NCI-H1092 treated with DMSO at 0.1 percent for 48 hours (cell line): ENCODE measurements at regions not wholly inside any gene's neighbourhood (a gene's known extent, or its start where the extent isn't known, plus 50 kb on each side); places are given as distances from the start of the nearest gene placed in this dataset.
A peak's percentile ranks its signal among the peaks of the same experiment; 100 is the strongest.

Source experiments
- DNase-seq: peaks from one replicate; lab custom pipeline; 2025; lab: John Stamatoyannopoulos, UW

DNA sequence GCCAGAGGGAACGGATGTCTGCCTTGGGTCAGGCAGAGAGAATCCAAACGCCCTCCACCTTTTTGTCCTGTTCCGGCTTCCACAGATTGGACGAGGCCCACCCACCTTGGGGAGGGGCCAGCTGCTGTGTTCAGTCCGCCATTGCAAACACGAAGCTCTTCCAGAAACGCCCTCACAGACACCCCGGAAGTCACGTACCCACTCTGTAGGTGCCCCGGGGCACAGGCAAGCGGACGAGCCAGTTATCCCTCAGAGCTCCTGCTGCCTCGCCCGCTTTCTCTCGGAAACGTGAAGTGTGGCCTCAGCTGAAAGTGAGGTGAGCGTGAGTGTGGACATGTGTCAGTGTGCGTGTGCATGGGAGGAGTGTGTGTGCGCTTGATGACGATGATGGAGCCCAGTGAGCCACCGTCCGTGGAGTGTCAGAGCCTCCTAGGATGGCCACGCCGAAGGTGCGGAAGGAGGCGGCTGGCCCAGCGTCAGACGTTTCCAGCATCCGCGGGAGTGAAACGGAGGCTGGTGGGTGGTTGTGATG is 869.2 kb downstream of the TBC1D22A start:
- DNase-seq: peak; percentile 51

DNA sequence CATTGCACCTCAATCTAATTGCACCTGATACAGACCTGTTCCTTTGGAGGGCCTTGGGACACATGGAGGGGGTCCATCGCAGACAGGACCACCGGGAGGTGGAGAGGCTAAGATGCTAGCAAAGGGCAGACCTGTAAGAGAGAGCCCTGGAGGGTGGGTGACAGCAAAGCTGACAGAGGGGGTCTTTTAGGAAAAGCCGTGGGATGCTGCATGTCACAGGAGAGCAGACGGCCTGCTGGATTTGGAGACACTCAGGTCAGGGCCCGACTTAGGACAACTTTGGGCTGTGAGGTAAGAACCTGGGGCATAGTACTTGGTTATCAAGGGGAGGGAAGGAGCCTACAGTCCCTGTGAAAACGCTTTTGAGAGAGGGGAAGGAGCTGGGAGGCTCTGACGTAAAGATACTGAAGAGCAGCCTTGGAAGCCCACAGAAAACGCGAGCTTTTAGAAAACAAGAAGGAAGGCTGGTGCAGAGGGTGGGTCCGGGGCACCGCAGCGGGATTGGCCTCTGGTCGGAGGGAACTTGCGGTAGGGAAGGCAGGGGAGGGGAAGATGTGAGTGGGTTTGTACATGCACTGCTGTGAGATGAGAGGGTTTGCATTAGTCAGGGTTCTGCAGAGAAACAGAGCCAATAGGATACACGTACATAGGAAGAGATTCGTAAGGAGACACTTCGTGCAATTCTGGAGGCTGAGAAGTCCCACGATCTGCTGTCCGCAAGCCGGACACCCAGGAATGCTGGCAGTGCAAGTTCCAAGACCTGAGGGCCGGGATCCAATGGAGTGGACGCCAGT is 868.5 kb downstream of the TBC1D22A start:
- no peak for DNase-seq

DNA sequence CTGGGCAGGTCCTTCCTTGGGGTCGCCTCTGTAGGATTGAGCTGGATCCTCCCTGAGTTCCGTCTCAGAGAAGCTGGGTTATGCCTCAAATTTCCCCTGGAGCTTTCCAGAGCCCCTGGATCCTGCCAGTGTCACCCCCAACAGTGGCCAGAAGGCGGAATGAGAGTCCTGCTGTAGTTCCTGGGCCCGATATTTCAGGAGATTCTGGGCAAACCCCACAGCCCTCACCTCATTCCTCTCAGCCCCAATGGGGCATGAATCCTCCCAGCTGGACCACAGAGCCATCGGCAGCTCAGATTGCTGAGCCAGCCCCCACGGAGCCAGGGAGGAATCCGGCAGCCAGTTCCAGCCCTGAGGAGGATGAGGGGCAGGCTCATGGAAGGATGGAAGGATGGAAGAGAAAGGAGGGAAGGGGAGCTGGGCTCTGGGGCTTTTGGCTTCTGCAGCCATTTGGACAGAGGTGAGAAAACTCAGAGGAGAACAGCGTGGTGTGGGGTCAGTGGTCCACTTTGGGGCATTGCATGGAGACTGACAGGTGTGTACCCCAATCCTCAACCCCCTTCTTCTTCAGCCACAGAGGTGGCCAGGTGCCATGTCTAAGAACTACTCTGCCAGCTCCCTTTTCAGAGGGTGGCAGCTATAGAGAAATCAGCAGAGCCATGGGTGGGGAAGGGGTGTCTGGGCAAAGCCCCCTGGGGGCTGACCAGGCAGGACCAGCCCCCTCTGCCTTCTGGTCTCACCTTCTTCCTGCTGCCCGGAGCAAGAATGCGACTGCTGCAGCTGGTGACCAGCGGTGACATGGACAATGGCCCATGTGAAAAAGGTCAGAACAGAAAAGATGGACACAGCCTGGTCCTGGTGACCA is 867.6 kb downstream of the TBC1D22A start:
- DNase-seq: no peak

DNA sequence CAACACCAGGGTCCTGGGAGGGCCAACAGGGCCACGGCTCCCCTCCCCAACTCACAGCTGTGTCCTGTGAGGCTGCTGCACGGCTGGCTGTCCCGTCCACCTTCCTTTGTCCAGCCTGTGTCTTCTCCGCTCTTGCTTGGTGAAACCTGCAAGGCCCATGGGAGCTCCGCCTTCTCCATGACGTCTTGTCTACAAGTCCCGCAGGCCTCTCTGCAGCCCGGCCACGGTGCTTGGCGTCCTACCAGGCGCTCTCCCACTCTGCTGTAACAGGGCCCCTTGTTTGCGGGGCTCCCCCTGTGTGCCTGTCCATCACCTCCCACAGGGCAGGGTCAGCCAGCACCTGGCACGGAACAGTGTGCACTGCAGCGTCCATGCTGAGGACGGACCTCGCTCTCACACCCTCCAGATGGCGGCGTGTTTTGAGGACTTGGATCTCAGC is 866.8 kb downstream of the TBC1D22A start:
- no peak for DNase-seq

DNA sequence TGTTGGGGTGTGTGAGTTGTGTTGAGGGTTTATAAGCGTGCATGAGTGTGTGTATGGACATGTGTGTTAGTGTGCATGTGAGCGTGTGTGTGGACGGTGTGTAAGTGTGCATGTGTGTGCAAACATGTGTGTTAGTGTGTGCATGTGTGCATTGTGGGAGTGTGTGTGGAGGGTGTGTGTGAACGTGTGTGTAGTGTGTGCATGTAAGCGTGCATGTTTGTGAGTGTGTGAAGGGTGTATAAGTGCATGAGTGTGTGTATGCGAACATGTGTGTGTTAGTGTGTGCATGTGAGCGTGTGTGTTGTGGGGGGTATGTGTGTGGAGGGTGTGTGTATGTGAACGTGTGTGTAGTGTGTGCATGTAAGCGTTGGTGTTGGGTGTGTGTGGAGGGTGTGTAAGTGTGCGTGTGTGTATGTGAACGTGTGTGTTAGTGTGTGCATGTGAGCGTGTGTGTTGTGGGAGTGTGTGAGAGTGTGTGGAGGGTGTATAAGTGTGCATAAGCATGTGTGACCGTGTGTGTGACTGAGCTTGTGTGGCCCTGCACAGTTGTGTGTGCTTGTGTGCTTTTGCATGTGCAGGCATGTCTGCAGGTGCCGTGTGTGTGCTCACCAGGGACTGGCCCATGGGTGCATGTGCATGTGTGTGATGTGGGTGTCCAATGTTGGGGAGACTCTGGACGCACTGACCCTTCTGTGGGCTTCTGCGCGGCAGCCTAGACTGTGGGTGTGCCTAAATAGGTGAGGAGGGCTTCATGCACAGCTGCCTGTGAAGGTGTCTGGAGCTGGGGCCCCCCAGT is 866.2 kb downstream of the TBC1D22A start:
- DNase-seq: no peak

DNA sequence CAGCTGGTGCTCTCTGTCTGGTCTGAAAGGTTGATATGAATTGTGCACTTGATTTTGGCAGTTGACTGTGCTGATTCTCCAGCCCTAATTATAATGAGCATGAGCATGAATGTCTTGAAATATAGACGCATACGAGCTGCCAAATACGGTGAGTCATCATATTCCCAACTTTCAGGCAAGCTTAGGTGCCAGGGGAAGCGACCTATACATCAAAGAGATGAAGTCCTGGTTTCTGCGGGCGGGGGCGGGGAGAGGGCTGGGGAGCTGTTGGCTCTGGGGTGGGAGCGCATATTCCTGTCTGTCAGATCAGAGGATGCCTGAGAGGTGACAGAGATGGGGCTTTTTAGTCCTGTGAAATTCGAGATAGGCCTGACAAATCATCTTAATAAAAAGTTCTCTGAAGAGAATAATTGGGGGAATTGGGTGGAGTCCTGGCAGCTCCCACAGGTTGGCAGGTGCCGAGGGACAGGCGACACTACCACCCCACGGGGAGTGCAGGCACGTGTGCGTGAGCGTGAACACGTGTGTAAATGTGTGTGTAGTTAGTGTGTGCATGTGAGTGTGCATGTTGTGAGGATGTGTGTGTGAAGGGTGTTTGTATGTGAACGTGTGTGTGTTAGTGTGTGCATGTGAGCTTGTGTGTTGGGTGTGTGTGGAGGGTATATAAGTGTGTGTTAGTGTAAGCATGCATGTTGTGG is 865.3 kb downstream of the TBC1D22A start:
- DNase-seq: no peak

DNA sequence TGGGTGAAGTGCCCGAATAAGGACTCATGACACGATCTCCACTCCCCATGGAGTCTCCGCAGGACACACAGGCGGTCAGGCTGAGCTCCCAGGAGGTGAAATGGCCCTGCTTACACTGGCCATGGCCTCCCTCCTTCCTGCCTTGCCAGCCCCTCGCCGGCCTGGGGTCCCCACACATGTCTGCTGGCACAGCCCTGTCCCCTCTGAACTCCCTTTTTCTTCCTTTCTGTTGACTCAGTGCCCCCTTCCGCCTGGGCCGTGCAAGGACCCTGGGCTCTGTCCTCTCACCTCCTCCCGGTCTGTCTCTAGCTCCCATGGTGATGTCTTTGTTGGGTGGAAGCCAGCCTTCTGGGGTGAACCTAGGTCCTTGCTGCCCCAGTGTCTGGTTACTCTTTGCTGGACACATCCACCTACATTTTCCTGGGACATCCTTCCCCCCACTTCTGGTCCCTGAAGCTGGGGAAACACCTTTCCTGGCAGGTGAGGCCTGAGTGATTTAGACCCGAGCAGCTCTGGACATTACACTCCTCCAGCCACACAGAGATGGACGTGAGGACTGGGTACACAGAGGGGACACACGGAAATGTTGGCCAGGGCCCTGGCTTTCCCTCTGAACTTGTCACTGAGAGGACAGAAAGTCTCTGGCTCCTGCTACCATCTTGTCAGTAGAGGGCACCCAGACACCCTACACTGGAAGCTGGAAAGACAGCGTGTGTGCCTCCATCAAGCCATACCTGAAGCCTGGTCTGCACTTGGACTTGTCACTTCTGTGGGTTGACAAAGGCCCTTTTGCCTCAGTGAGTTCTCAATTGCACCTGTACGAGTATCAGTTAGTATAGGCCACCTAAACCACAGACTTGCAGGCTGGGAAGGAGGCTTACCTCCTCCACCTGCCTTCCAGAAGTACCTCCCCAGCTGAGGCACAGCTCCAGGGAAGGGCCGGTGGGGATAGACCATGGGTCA is 864.3 kb downstream of the TBC1D22A start:
- DNase-seq: no peak

DNA sequence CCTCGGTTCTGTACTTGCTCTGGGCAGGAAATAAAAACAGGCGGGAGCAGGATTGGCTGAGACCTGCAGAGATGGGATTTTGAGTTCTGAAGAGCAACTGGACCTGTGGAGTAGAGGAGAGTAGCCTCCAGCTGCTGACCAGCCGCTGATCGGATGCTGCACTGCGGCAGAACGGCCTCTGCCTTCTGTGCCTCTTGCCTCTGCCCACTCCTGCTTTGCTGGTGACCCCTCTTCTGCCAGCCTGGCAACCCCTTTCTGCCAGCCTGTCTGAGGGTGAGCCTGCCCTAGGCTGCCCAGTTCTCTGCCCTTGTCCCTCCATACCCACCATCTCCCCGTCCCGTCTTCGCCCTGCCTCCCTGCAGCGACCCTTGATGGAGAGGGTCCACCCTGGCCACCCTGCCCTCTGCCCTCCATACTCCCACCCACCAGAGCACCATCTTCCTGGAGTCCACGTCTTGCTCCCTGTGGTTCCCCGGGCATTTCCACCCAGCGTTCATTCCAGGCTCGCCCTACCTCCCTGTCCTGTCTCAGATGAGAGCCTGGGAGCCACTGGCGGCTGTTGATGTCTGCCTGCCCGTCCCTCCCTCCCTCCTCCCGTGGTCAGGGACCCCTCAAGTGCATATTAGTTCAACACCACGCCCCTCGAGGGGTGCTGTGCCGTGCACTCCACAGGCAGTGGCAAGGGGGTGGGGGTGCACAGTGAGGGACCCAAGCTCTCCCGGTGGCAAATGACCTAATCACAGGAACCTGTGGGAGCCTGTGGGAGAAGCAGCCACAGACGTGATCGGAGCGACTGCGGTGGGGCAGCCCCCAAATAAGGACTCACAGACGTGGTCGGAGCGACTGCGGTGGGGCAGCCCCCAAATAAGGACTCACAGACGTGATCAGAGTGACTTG is 863.3 kb downstream of the TBC1D22A start:
- no peak for DNase-seq

DNA sequence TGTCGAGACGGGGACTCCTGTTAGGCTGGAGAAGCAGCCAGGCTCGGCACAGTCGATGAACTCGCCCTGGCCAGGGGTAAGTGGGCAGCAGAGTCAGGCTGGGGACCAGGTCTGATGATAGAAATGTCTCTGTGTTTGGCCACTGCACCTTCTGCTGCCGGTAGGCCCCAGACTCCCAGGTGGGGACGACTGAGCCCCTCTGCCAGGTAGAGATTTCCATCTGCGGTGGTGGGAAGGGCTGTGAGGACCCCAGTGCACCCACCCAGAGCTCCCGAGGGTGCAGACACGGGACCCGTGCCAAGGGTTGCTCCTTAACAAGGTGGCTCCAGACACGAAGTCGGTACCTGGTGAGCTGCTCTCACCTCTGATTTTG is 862.5 kb downstream of the TBC1D22A start:
- DNase-seq: no peak

DNA sequence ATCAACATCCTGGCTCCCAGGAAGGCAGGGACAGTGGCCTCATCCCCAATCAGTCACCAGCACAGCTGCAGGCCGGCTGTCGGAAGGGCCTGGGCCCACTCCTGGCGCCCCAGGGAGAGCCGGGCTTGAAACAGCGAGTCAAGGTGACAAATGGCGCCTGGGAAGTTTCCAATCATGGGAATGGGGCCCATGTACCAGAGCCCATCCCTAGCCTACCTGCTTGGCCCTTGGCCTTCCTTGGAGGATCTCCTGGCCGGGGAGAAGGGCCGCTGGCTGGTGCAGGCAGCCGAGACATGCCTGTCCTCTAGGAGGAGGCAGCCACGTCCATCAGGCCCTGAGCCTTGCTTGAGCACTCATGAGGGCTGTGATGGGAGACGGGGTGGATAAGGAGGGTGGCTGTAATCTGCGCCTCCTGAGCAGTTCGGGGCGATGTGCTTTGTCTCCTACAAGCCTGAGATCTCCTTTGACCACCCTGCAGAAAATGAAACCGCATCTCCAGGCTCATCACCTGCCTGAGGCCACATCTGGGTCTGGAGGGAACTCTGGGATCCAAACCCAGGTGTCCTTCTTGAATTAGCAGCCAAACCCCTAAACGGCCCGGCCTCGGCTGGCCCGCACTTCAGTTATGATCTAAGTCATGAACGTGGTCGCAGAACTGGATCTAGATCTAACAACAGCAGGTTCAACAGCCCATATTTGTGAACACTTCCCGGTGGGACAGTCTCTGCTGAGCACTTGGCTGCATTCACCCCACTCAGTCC is 862.0 kb downstream of the TBC1D22A start:
- no peak for DNase-seq

DNA sequence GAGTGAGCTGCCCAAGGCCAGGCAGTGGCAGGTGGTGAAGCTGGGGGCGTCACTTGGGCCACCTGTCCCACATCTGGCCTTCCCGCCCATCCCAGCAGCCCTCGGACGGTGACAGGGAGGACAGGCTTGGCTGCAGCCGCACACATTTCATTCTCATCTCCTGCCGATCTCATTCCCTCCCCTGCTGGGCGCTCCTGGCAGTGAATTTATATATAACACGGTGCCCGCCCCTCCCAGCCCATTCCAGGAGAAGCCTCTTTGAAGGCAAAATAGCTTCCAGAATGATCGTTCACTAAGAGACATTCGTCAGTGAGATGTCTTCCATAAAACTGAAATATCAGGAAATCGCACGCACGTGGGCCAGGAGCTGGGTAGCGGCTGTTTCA is 861.3 kb downstream of the TBC1D22A start:
- DNase-seq: no peak

DNA sequence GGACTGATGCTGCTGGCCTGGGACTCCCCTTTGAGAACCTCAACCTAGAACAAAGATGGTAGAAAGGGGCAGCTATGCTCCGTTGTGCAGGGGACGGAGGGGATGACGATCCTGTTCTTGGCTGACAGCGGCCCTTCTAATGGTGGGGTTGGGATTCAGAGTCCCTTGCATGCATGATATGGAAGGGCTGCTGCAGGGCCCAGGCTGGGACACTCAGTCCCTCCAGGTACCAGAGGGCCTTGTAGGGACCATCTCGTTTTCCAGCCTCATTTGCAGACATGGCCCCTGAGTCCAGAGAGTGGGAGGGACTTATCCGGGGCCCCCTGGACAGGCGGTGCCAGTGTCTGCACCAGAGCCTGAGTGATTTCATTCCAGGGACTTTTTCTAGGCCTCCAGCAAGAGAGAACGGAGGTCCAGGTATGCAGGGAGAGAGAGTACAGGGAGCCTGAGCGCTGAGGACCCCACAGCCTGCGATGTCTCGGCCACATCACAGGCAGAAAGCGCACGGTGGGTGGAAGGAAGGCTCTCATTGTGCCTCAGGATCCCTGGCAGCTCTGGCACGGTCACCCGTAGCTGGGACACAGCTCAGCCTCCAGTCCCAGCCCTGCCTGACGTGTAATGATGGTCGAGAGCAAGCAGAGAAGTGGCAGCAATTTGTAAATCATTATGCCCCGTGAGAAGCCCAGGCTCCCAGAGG is 860.8 kb downstream of the TBC1D22A start:
- DNase-seq: no peak

DNA sequence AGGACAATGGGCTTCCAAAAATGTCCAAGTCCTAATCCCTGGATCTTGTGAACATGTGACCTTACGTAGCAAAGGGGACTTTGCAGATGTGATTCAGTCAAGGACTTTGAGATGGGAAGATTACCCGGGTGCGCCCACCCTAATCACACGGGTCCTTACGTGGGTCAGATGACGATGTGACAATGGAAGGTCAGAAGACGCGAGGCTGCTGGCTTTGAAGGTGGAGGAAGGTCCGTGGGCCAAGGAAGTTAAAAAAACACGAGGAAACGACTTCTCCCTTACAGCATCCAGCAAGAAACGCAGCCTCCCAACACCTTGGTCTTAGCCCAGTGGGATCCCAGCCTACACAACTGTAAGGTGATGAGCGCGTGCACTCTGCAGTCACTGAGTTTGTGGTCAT is 860.1 kb downstream of the TBC1D22A start:
- no peak for DNase-seq

DNA sequence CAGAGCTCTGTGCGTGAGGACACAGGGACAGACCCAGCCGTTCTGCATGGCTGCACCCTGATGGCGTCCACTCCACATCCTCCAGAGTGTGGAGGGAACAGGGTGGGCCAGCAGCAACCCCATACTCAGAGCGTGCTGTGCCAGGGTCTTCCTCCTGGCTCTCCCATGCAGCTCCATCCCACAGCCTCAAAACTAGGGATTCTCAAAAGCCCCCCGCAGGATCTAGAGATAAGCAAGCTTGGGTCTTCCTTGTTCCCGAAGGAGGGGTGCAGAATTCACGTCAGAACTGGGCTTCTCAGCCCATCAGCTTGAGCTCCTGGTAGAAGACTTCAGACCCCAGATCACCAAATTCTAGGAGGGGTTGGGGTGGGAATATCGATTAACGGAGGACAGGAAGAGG is 858.8 kb downstream of the TBC1D22A start:
- DNase-seq: no peak

DNA sequence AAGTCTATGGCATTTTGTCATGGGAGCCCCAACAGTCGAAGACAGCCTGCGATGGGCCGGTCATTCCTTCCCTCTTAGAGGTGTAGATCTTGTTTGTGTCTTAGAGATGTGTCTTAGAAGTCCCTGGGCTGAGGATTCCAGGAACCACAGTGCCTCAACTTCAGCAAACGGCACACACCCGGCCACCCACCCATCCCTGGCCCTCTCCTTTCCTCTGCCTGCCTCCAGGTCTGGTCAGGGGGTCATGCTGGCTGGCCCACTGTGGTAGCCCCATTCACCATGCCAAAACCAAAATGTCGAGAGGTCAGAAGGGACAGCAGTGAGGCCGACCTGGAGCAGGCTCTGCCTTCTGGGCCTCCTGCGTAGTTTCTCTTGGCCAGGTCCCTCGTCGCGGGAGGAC is 857.9 kb downstream of the TBC1D22A start:
- no peak for DNase-seq

DNA sequence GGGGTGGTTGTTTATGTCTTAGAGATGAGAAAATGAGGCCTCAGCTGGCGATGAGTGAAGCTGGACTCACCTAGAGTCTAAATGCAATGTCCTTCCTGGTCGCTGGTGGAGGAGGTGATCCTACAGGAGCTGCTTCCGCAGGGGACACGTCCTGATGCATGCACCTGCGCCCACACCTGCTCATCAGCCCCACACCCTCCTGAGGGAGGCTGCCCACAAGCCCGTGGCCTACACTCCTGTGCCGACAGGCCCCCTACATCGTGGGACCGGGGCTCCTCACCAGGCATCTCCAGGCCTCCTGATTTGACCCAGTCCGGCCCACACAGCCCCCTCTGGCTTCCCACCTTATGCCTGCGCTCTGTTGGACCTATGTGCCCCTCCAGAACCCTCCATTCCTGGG is 857.2 kb downstream of the TBC1D22A start:
- DNase-seq: no peak

DNA sequence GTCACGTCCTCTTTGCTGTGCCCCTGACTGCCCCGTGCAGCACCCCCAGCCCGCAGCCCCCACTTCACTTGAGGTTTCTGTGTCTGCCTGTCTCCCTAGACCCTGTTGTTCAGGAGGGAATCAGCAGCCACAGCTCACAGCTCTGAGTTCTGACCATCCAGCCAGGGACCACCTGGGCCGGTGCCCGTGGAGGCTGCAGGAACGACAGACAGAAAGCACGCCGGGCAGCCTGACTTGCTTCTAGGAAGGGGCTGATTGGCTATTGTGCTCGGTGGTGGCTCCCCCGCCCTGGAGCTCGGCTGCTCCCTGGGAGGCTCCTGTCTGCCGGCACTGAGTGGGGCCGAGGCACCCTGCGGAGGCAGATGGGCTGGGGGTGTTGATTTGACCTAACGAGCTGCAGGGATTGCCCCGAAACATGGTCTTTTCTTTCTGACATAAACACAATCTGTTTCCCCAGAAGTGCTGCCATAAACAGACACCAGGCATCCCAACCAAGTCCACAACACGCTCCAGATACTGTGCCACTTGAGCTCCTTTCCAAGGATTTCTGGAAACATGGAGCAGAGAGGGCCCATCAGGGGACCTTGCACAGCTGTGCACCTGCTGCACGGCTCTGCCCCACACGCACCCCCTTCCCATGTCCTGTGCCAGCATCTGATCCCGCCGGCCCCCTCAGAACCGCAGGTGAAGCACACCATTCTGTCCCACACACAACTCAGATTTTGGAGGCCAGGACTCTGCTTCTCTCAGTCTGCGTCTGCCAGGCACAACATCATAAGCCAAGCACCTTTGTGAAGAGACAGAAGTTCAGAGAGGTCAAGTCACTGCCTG is 855.9 kb downstream of the TBC1D22A start:
- DNase-seq: no peak
